ENCODE measurements at regions not wholly inside any gene's neighbourhood (a gene's known extent, or its start where the extent isn't known, plus 50 kb on each side); places are given as distances from the start of the nearest gene placed in this dataset.

GRCh38 chr1:60745484-60745883 is 336.9 kb upstream of the NFIA start:
- H3K27ac ChIP-seq: no peak overlapping the region

GRCh38 chr1:60742339-60742738 is 340.0 kb upstream of the NFIA start:
- Histone ChIP-seq H3K4me1 (ENCODE audit: low read depth) (no peaks in the 10 kb centered on the region), H3K9me3 (ENCODE audit: low read depth) (no peaks in the 10 kb centered on the region), H3K27ac (no peak overlapping the region), H3K4me3 (no peak overlapping the region), H3K36me3 (no peaks in the 10 kb centered on the region), H3K27me3 (no peaks in the 10 kb centered on the region)
- no peak for TF ChIP-seq CTCF (IDR thresholded peaks at IDR 0.05; ENCODE audit: low read depth, low read length)
- DNase-seq (ENCODE audit: low read depth in 1 of 2, low spot score in 1 of 2): no peak

More at GRCh38 chr1:60745484-60745883, 336.9 kb upstream of the NFIA start:
- Histone ChIP-seq H3K27me3 (no peaks in the 10 kb centered on the region), H3K4me3 (no peak overlapping the region), H3K36me3 (no peaks in the 10 kb centered on the region), H3K9me3 (ENCODE audit: low read depth) (no peaks in the 10 kb centered on the region), H3K4me1 (ENCODE audit: low read depth) (no peaks in the 10 kb centered on the region)
- DNase-seq (ENCODE audit: low read depth in 1 of 2, low spot score in 1 of 2): peak in 1 of 2 donors; percentile 4
- no peak for TF ChIP-seq CTCF (IDR thresholded peaks at IDR 0.05; ENCODE audit: low read depth, low read length)

GRCh38 chr1:60740154-60740553 is 342.2 kb upstream of the NFIA start:
- H3K4me1 ChIP-seq (ENCODE audit: low read depth): no peaks in the 10 kb centered on the region
- no peak for TF ChIP-seq CTCF (IDR thresholded peaks at IDR 0.05; ENCODE audit: low read depth, low read length)
- H3K36me3 ChIP-seq: no peaks in the 10 kb centered on the region
- H3K27ac ChIP-seq: no peak overlapping the region
- no peaks in the 10 kb centered on the region for H3K27me3 ChIP-seq
- no peak for DNase-seq (ENCODE audit: low read depth in 1 of 2, low spot score in 1 of 2)
- no peaks in the 10 kb centered on the region for H3K9me3 ChIP-seq (ENCODE audit: low read depth)
- H3K4me3 ChIP-seq: no peak overlapping the region

GRCh38 chr1:60739729-60740128 is 342.6 kb upstream of the NFIA start:
- Histone ChIP-seq H3K9me3 (ENCODE audit: low read depth) (no peaks in the 10 kb centered on the region), H3K4me3 (no peak overlapping the region), H3K27me3 (no peaks in the 10 kb centered on the region), H3K27ac (no peak overlapping the region), H3K4me1 (ENCODE audit: low read depth) (no peaks in the 10 kb centered on the region), H3K36me3 (no peaks in the 10 kb centered on the region)
- no peak for TF ChIP-seq CTCF (IDR thresholded peaks at IDR 0.05; ENCODE audit: low read depth, low read length)
- DNase-seq (ENCODE audit: low read depth in 1 of 2, low spot score in 1 of 2): no peak

GRCh38 chr1:60732977-60733401 is 349.4 kb upstream of the NFIA start:
- Histone ChIP-seq H3K9me3 (ENCODE audit: low read depth) (no peaks in the 10 kb centered on the region), H3K36me3 (no peaks in the 10 kb centered on the region), H3K4me1 (ENCODE audit: low read depth) (no peaks in the 10 kb centered on the region), H3K27ac (no peak overlapping the region), H3K27me3 (no peaks in the 10 kb centered on the region), H3K4me3 (no peak overlapping the region)
- DNase-seq (ENCODE audit: low read depth in 1 of 2, low spot score in 1 of 2): no peak
- TF ChIP-seq CTCF (IDR thresholded peaks at IDR 0.05; ENCODE audit: low read depth, low read length): no peak

GRCh38 chr1:60731321-60731720 is 351.0 kb upstream of the NFIA start:
- no peak for DNase-seq (ENCODE audit: low read depth in 1 of 2, low spot score in 1 of 2)
- H3K4me3 ChIP-seq: no peak overlapping the region
- H3K27me3 ChIP-seq: no peaks in the 10 kb centered on the region
- H3K27ac ChIP-seq: no peak overlapping the region
- H3K36me3 ChIP-seq: no peaks in the 10 kb centered on the region
- TF ChIP-seq CTCF (IDR thresholded peaks at IDR 0.05; ENCODE audit: low read depth, low read length): no peak
- no peaks in the 10 kb centered on the region for H3K9me3 ChIP-seq (ENCODE audit: low read depth)
- H3K4me1 ChIP-seq (ENCODE audit: low read depth): no peaks in the 10 kb centered on the region
